Adipocyte (in vitro differentiated cells): ENCODE measurements at regions not wholly inside any gene's neighbourhood (a gene's known extent, or its start where the extent isn't known, plus 50 kb on each side); places are given as distances from the start of the nearest gene placed in this dataset.
A peak's percentile ranks its signal among the peaks of the same experiment; 100 is the strongest.

Source experiments
- DNase-seq: peaks from one replicate; pipeline ENCODE4 v3.0.0-alpha.2; 2015; ENCODE audit warnings: low read depth
- H3K27me3 ChIP-seq: replicated peaks from 2 replicates; pipeline ENCODE4 v1.7.0; 2013; ENCODE audit warnings: mild to moderate bottlenecking, low read length, moderate library complexity; ENCODE audit not compliant: control insufficient read depth, insufficient read depth
- H3K36me3 ChIP-seq: 2 replicates; pipeline ENCODE4 v1.7.0; 2013; ENCODE audit warnings: low read length, mild to moderate bottlenecking, moderate library complexity; ENCODE audit not compliant: control insufficient read depth, insufficient read depth, severe bottlenecking
- H3K4me1 ChIP-seq: 2 replicates; pipeline ENCODE4 v1.7.0; 2013; ENCODE audit warnings: mild to moderate bottlenecking, low read length, moderate library complexity; ENCODE audit not compliant: control insufficient read depth, insufficient read depth
- H3K4me3 ChIP-seq: 2 replicates; pipeline ENCODE4 v1.7.0; 2013; ENCODE audit warnings: mild to moderate bottlenecking, low read length, moderate library complexity
- H3K9ac ChIP-seq: 2 replicates; pipeline ENCODE4 v1.7.0; 2013; ENCODE audit warnings: mild to moderate bottlenecking, low read length, moderate library complexity
- H3K9me3 ChIP-seq: 2 replicates; pipeline ENCODE4 v1.7.0; 2013; ENCODE audit warnings: mild to moderate bottlenecking, low read length, moderate library complexity; ENCODE audit not compliant: control insufficient read depth

DNA sequence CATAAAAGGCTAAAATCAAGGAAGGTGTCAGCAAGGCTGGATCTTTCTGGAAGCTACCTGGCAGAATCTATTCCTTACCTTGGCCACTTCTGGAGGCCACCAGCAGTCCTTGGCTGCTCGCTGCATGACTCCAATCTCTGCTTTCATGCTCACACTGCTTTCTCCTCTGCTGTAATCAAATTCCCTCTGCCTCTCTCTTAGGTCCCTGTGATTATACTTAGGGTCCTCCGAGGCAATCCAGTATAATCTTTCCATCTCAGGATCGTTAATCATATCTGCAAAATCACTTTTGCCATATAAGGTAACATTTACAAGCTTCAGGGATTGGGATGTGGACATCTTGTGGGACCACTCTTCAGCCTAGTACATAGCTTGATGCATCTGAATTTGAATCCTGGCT, 110.7 kb upstream of the IVNS1ABP start:
- no peak overlapping the region for H3K4me3 ChIP-seq
- H3K27me3 ChIP-seq, result peaks cover 2% of the 10 kb centered on the region
- no peaks in the 10 kb centered on the region for H3K36me3 ChIP-seq
- DNase-seq, result no peak
- no peaks in the 10 kb centered on the region for H3K9me3 ChIP-seq
- peaks cover 15% of the 10 kb centered on the region for H3K4me1 ChIP-seq
- no peak overlapping the region for H3K9ac ChIP-seq

- Histone ChIP-seq H3K9me3 (no peaks in the 10 kb centered on the region), H3K4me1 (peaks cover 15% of the 10 kb centered on the region), H3K36me3 (no peaks in the 10 kb centered on the region), H3K4me3 (peak overlapping the region; percentile 23), H3K9ac (no peak overlapping the region), H3K27me3 (peaks cover 2% of the 10 kb centered on the region)
- DNase-seq, result no peak
Measured at GRCh38 chr1:185427264-185427663, 110.2 kb upstream of the IVNS1ABP start.

DNA sequence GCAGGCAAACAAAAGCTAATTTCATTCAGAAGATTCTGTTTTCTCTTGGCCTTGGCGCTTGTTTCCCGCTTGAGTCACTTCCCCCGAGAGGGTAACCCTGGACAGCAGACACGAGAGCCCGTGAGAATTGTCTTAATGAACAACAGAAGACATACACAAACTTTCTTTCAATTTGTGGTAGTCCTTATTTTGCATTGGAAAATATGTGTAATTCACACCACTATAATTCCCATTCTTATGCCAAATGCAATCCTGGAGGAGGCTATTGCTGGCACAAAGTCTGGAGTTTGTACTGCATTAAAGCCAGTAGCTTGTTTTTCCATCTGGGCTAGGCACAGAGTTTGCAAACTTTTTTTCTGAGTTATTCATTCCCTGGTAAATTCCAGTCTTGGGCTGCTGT, 109.8 kb upstream of the IVNS1ABP start:
- H3K9me3 ChIP-seq, result no peaks in the 10 kb centered on the region
- H3K36me3 ChIP-seq, result no peaks in the 10 kb centered on the region
- H3K9ac ChIP-seq, result no peak overlapping the region
- peak; percentile 73 for DNase-seq
- H3K4me3 ChIP-seq, result peak overlapping the region; percentile 23
- peaks cover 15% of the 10 kb centered on the region for H3K4me1 ChIP-seq
- H3K27me3 ChIP-seq, result peaks cover 2% of the 10 kb centered on the region

GRCh38 chr1:185425163-185425562, 108.1 kb upstream of the IVNS1ABP start:
- Histone ChIP-seq H3K4me1 (peaks cover 15% of the 10 kb centered on the region), H3K9me3 (no peaks in the 10 kb centered on the region), H3K27me3 (peaks cover 2% of the 10 kb centered on the region), H3K9ac (no peak overlapping the region), H3K36me3 (no peaks in the 10 kb centered on the region), H3K4me3 (no peak overlapping the region)
- DNase-seq, result no peak

GRCh38 chr1:185421485-185422107, 104.6 kb upstream of the IVNS1ABP start:
- peak; percentile 22 for DNase-seq
- H3K27me3 ChIP-seq, result peaks cover 2% of the 10 kb centered on the region
- no peaks in the 10 kb centered on the region for H3K9me3 ChIP-seq
- no peak overlapping the region for H3K4me3 ChIP-seq
- H3K36me3 ChIP-seq, result no peaks in the 10 kb centered on the region
- H3K9ac ChIP-seq, result no peak overlapping the region
- H3K4me1 ChIP-seq, result peaks cover 3% of the 10 kb centered on the region

- H3K27me3 ChIP-seq, result peaks cover 2% of the 10 kb centered on the region
- H3K4me3 ChIP-seq, result no peak overlapping the region
- H3K36me3 ChIP-seq, result no peaks in the 10 kb centered on the region
- H3K9ac ChIP-seq, result no peak overlapping the region
- H3K9me3 ChIP-seq, result no peaks in the 10 kb centered on the region
- no peaks in the 10 kb centered on the region for H3K4me1 ChIP-seq
- no peak for DNase-seq
Measured at GRCh38 chr1:185420588-185421081, 103.6 kb upstream of the IVNS1ABP start.

DNA sequence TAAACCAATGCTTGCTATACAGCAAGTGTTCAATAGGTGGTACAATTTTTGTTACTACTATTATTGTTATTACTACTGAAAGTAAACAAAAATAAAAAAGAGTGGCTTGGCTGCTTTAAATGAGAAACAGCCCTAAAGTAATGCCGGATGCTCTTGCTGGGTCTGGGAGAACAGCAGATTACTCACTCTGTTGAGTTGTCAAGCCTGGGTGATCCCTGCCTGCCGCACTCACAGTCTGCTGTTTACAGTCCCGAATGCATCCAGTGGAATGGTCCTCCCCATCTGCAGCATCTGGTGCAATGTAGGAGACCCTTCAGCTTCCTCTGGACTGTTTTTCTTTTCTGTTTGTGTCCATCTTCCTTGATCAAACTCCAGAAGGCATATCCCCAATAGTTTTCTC, 102.7 kb upstream of the IVNS1ABP start:
- Histone ChIP-seq H3K4me3 (no peak overlapping the region), H3K9me3 (no peaks in the 10 kb centered on the region), H3K36me3 (no peaks in the 10 kb centered on the region), H3K4me1 (no peaks in the 10 kb centered on the region), H3K9ac (no peak overlapping the region), H3K27me3 (peaks cover 2% of the 10 kb centered on the region)
- no peak for DNase-seq

- H3K4me3 ChIP-seq, result no peak overlapping the region
Measured at GRCh38 chr1:185418472-185418871, 101.4 kb upstream of the IVNS1ABP start.

GRCh38 chr1:185412385-185413087, 95.5 kb upstream of the IVNS1ABP start:
- Histone ChIP-seq H3K4me1 (no peaks in the 10 kb centered on the region), H3K36me3 (no peaks in the 10 kb centered on the region)

More at GRCh38 chr1:185418472-185418871, 101.4 kb upstream of the IVNS1ABP start:
- no peak for DNase-seq
- H3K36me3 ChIP-seq, result no peaks in the 10 kb centered on the region
- H3K9me3 ChIP-seq, result no peaks in the 10 kb centered on the region
- no peak overlapping the region for H3K9ac ChIP-seq
- no peaks in the 10 kb centered on the region for H3K27me3 ChIP-seq
- H3K4me1 ChIP-seq, result no peaks in the 10 kb centered on the region

DNA sequence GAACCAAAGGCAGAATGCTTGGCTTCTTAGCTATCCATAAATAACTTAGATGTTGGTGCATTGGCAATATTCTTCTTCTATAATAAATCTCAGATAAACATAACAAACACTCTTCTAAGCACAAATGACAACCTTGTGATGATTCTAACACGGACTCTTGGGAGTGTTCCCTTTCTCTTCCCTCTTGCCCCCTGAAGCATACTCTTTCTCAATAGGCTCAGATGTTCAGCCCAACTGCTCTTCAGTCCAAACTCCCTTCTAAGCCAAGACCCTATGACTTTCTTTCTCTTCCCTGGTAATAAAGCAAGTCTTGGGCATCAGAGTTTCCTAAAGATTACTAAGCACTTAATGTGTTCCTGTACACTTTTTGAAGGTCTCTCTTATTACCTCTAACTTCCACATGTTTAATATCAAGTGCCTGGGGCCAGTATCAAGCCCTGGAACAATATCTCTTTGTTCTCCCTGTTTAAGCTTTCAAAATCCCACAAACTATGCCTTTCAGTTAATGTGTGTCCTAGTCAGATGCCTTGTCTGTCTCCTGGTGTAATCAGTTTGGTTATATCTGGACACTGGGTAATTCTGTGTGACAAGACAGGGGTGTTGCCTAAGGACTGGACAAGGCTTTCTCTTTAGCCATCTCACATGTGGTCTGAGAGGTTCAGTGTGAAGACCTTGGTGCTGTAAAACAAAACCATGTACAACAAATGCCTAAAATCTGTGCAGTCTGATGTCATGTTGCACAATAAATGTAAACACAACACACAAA, 92.9 kb upstream of the IVNS1ABP start:
- Histone ChIP-seq H3K4me3 (no peak overlapping the region), H3K9me3 (no peaks in the 10 kb centered on the region), H3K4me1 (no peaks in the 10 kb centered on the region), H3K36me3 (no peaks in the 10 kb centered on the region), H3K9ac (no peak overlapping the region), H3K27me3 (no peaks in the 10 kb centered on the region)
- peak; percentile 59 for DNase-seq

More at GRCh38 chr1:185412385-185413087, 95.5 kb upstream of the IVNS1ABP start:
- H3K4me3 ChIP-seq, result no peak overlapping the region
- DNase-seq, result no peak
- H3K9me3 ChIP-seq, result no peaks in the 10 kb centered on the region
- no peak overlapping the region for H3K9ac ChIP-seq
- H3K27me3 ChIP-seq, result no peaks in the 10 kb centered on the region

DNA sequence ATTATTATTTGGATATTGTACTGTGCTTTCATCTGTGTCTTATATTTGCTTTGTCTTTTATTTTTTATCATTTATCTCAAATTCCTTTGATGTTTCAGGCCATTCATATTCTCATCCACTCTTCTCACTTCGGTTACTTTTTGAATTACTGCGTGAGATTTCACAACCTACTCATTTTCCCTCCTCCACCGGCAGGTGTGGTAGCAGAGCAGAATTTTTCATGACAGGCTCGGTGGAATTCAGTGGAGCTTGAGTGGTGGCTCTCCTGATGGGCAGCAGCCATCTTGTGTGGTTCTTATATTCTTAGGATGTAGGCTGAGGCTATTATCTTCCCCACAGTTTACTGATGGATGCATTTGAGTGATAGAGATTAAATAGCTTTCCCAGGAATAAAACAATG, 92.3 kb upstream of the IVNS1ABP start:
- Histone ChIP-seq H3K9me3 (no peaks in the 10 kb centered on the region), H3K4me3 (no peak overlapping the region)
- DNase-seq, result no peak

More for the DNA sequence above, 92.3 kb upstream of the IVNS1ABP start:
- H3K9ac ChIP-seq, result no peak overlapping the region
- H3K36me3 ChIP-seq, result no peaks in the 10 kb centered on the region
- no peaks in the 10 kb centered on the region for H3K4me1 ChIP-seq
- no peaks in the 10 kb centered on the region for H3K27me3 ChIP-seq
